Glutamatergic neuron (in vitro differentiated cells): ENCODE measurements at regions not wholly inside any gene's neighbourhood (a gene's known extent, or its start where the extent isn't known, plus 50 kb on each side); places are given as distances from the start of the nearest gene placed in this dataset.

Experiments
- DNase-seq: peaks from one replicate; pipeline ENCODE4 v3.0.0; 2022
- H3K27ac Mint-ChIP-seq: one replicate; pipeline ENCODE4 v1.8.0; 2020; ENCODE audit warnings: mild to moderate bottlenecking, mixed read lengths, inconsistent platforms; ENCODE audit not compliant: unreplicated experiment
- H3K27me3 Mint-ChIP-seq: one replicate; pipeline ENCODE4 v1.8.0; 2020; ENCODE audit warnings: mild to moderate bottlenecking, moderate library complexity, mixed read lengths, inconsistent platforms; ENCODE audit not compliant: unreplicated experiment
- H3K36me3 Mint-ChIP-seq: one replicate; pipeline ENCODE4 v1.8.0; 2020; ENCODE audit warnings: mild to moderate bottlenecking, mixed read lengths, inconsistent platforms; ENCODE audit not compliant: unreplicated experiment
- H3K4me1 Mint-ChIP-seq: one replicate; pipeline ENCODE4 v1.8.0; 2020; ENCODE audit warnings: mild to moderate bottlenecking, low read depth, mixed read lengths, inconsistent platforms; ENCODE audit not compliant: unreplicated experiment
- H3K4me3 Mint-ChIP-seq: one replicate; pipeline ENCODE4 v1.8.0; 2020; ENCODE audit warnings: mild to moderate bottlenecking, mixed read lengths, inconsistent platforms; ENCODE audit not compliant: unreplicated experiment
- H3K9me3 Mint-ChIP-seq: one replicate; pipeline ENCODE4 v1.8.0; 2020; ENCODE audit warnings: mild to moderate bottlenecking, moderate library complexity, mixed read lengths, inconsistent platforms; ENCODE audit not compliant: unreplicated experiment
- TF ChIP-seq, protein P1 (sequence below): fragments of 200-600 bp; sonication (generic); IDR thresholded peaks from one replicate; pipeline ENCODE4 v1.5.0; 2021; ENCODE audit not compliant: partially characterized antibody, unreplicated experiment

DNA sequence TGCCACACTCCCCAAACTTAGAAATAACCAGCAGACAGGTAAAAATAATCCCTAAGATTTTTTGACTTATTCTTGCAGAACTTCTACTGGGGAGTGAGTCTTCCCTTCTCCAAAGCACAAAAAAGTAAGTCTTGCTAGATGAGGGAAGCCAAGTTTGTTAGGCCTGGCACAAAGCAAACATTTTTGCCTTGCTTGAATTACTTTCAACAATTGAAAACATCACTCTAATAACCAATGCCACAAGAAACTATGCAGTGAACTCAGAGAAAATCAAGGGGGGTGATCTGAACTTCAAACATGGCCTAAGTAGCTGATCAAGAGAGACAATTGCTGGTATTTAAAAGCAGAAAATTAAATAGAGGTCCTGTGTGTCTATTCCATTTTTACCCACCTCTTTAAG is 123.6 kb upstream of the SLC1A3 start:
- TF ChIP-seq, protein P1, sequence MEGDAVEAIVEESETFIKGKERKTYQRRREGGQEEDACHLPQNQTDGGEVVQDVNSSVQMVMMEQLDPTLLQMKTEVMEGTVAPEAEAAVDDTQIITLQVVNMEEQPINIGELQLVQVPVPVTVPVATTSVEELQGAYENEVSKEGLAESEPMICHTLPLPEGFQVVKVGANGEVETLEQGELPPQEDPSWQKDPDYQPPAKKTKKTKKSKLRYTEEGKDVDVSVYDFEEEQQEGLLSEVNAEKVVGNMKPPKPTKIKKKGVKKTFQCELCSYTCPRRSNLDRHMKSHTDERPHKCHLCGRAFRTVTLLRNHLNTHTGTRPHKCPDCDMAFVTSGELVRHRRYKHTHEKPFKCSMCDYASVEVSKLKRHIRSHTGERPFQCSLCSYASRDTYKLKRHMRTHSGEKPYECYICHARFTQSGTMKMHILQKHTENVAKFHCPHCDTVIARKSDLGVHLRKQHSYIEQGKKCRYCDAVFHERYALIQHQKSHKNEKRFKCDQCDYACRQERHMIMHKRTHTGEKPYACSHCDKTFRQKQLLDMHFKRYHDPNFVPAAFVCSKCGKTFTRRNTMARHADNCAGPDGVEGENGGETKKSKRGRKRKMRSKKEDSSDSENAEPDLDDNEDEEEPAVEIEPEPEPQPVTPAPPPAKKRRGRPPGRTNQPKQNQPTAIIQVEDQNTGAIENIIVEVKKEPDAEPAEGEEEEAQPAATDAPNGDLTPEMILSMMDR, result no peak
- Mint-ChIP-seq H3K9me3 (no peaks in the 10 kb centered on the region), H3K27me3 (no peaks in the 10 kb centered on the region), H3K36me3 (no peaks in the 10 kb centered on the region), H3K4me3 (no peak overlapping the region), H3K27ac (no peak overlapping the region), H3K4me1 (no peaks in the 10 kb centered on the region)
- no peak for DNase-seq

DNA sequence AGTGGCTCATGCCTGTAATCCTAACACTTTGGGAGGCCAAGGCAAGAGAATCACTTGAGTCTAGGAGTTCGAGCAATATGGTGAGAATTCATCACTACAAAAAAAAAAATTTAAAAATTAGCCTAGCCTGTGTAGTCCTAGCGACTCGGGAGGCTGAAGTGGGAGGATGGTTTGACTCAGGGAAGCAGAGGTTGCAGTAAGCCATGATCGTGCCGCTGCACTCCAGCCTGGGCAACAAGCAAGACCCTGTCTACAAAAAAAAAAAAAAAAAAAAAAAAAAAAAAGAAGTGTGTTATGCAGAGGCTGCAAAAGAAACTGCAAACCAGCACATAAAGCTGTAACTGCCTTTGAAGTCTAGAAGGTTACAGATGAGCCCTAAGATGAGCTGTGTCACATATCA is 116.9 kb upstream of the SLC1A3 start:
- TF ChIP-seq, protein P1, result no peak
- no peaks in the 10 kb centered on the region for H3K36me3 Mint-ChIP-seq
- no peak overlapping the region for H3K27ac Mint-ChIP-seq
- H3K27me3 Mint-ChIP-seq, result no peaks in the 10 kb centered on the region
- H3K4me1 Mint-ChIP-seq, result no peaks in the 10 kb centered on the region
- no peaks in the 10 kb centered on the region for H3K9me3 Mint-ChIP-seq
- no peak for DNase-seq
- no peak overlapping the region for H3K4me3 Mint-ChIP-seq

DNA sequence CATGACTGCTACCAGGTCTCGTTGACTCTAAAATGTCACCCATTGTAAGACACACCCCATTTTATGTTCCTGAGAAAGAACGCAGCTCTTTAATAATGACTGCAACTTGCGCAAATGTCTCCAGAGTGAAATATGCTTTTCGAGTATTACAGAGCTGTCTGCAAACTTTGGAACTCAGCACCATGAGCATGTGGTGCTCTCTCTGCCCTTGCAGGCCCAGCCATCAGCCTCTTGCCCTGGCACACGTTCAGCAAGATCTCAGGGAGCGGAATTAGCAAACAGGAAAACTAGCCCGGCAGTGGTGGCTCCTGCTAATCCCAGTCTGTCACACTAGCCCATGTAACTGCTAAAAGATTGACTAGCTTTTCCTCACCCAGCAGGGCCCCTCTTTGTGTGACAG is 114.5 kb upstream of the SLC1A3 start:
- TF ChIP-seq, protein P1, result no peak
- Mint-ChIP-seq H3K9me3 (no peaks in the 10 kb centered on the region), H3K4me1 (no peaks in the 10 kb centered on the region), H3K27me3 (no peaks in the 10 kb centered on the region), H3K4me3 (no peak overlapping the region), H3K27ac (no peak overlapping the region), H3K36me3 (no peaks in the 10 kb centered on the region)
- no peak for DNase-seq

DNA sequence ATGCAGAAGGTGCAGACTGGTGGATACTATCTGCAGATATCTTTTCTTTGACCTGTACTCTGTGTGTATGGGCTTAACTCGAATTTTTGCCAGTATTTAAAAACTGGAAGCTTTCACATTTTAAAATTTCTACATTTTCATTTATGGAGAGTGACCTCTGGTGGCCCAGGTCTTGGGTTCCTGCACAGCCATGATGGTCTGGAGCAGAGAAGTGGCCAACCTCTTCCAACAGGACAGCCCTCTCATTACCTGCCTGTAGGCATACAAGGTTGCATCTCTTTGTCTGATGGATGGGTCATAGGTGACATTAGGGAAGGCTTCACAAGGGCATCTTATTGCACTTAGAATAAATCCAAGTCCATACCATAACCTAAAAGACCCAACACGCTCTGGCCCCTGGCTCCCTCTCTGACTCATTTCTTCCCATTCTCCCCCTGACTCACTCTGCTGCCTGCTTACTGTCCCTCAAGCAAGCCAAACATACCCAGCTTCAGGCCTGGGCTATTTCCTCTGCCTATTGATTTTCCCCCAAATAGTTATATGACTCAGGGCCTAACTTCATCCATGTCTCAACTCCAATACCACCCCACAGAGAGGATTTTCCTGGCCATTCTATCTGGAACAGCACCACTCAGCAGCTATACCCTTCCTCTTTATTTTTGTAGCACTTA is 113.3 kb upstream of the SLC1A3 start:
- H3K36me3 Mint-ChIP-seq, result no peaks in the 10 kb centered on the region
- H3K9me3 Mint-ChIP-seq, result no peaks in the 10 kb centered on the region
- DNase-seq, result no peak
- H3K4me3 Mint-ChIP-seq, result no peak overlapping the region
- no peaks in the 10 kb centered on the region for H3K27me3 Mint-ChIP-seq
- TF ChIP-seq, protein P1, result no peak
- no peaks in the 10 kb centered on the region for H3K4me1 Mint-ChIP-seq
- no peak overlapping the region for H3K27ac Mint-ChIP-seq

DNA sequence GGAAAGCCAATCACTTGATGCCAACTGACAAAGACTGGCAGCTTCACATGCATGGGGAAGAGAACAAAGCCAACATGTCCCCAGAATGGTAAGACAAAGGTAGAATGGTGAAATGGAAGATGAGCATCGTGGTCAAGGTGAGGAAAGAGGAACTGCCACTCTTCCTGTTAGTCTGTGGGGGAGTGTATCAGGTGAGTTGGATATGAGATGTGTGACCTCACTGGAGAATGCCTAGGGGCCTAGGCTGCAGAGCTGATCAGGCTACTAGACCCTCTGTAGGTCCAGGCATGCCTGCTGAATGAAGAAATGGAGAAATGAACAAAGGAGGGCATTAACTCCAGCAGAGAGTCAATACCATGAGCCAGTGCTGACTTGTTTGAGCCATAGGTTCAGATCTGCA is 112.4 kb upstream of the SLC1A3 start:
- Mint-ChIP-seq H3K4me3 (no peak overlapping the region), H3K9me3 (no peaks in the 10 kb centered on the region), H3K36me3 (no peaks in the 10 kb centered on the region), H3K27ac (no peak overlapping the region), H3K27me3 (no peaks in the 10 kb centered on the region), H3K4me1 (no peaks in the 10 kb centered on the region)
- TF ChIP-seq, protein P1, result no peak
- DNase-seq, result no peak
